Activated CD4-positive, alpha-beta T cell treated with anti-CD3 and anti-CD28 coated beads, Interleukin-10, Interleukin-2, amounts not matched to agents 100 ng/mL and 50 ng/mL, durations not matched to agents 16 hours and 8 hours (primary cell): ENCODE measurements at regions not wholly inside any gene's neighbourhood (a gene's known extent, or its start where the extent isn't known, plus 50 kb on each side); places are given as distances from the start of the nearest gene placed in this dataset.

Experiments used
- DNase-seq: peaks from one replicate; pipeline ENCODE4 v3.0.0-alpha.2; 2020

GRCh38 chr2:145184741-145185651, 665.1 kb upstream of the ZEB2 start:
- DNase-seq, result no peak

- DNase-seq, result no peak
These were observed 649.4 kb upstream of the ZEB2 start for GRCh38 chr2:145169285-145169684.

- DNase-seq, result no peak
These were observed 648.2 kb upstream of the ZEB2 start for GRCh38 chr2:145168091-145168490.

DNA sequence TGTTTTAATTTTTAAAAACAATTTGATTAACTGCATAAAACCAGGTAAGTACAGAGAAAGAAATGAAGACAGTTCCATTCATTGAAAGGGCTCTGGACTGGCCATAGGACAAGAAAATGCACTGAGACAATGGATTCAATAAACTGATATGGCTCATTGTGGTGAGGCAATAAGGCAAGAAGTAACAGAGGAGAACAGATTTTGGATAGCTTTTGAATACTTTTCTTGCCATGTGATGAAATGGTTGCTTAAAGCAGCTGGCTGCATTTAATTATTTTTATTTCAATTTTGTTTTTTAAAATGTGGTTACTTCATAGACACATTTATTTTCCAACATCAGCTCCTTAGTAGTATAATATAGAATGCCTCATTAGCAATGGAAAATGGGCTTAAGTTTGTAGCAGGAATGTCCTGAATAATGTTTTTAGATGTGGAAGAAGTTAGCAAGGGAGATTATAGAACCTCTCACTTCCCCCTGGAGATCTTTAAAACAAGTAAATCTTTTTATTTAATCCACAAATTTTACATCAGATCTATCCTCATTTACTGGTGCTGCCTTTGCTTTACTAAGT, 646.9 kb upstream of the ZEB2 start:
- DNase-seq, result no peak

- DNase-seq, result no peak
These were observed 641.7 kb upstream of the ZEB2 start for GRCh38 chr2:145161656-145162055.

DNA sequence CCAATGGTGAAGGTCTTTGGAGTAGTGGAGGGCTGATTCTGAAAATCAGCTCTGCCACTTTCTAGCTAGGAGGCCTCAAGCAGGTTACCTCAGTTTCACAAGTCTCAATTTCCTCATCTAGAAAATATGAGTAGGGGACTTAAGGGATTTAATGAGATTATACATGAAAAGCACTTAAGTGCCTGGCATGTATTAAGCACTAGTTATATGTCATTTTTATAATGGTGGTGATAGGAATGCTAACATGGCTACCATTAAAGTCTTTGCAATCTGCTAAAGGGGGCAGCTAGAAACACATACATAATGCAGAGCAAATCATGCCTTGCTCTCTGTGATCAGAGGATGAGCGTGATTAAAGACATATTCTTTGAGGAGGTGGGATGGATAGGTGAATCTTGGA, 640.9 kb upstream of the ZEB2 start:
- no peak for DNase-seq

DNA sequence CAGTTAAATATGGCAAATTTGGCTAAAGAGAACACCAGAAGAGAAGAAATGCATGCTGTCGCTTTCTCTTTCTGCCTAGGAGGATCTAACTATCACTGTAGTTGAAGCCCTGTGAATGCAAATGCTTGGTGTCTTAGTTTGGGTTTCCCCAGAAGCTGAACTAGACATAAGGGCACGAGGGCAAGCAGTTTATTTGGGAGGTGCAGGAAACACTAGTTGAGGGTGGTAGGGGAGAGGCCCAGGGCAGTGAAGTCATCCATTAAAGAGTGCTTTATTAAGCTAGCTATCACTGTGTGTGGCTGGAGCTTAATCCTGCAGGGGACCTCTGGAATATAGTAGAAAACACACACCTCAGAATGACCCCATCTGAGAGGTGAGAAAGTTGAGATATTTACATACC, 639.8 kb upstream of the ZEB2 start:
- no peak for DNase-seq

DNA sequence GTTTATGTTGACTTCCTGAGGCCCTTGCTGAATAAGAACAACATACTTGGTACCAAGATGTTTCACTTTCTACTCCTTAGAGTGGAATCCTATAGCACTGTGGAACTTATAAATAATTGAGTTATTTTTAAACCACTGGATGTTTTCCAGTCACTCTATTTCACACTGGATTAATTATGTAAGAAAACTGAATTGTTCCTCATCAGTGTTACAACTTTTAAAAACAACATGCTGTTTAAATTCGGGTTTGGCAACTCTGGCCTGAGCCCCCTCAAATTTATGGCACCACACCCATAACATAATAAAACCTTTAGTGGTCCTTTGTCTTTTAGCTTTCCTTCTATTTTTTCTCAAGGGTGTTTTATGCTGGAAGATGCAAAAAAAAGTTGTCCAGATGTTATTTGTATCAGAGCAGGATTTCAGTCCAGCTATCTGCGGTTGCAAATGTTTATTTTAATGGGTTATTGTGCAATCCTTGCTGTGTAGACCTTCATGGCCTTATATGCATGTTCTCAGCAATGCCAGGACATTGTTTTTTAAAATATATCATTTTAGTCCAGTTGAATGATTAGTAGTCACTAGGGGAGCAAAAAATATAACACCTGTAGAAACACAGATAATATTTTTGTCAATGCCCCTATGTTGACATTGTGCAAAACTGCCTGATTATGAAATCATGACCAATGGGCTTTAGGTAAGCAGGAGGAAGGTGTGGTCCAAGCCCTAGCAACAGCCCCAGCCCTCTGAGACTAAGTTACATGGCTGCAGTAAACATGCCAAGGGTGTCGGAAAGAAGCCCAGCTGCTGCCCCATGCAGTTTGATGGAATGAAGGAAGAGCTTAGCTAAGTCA, 638.0 kb upstream of the ZEB2 start:
- DNase-seq, result no peak

DNA sequence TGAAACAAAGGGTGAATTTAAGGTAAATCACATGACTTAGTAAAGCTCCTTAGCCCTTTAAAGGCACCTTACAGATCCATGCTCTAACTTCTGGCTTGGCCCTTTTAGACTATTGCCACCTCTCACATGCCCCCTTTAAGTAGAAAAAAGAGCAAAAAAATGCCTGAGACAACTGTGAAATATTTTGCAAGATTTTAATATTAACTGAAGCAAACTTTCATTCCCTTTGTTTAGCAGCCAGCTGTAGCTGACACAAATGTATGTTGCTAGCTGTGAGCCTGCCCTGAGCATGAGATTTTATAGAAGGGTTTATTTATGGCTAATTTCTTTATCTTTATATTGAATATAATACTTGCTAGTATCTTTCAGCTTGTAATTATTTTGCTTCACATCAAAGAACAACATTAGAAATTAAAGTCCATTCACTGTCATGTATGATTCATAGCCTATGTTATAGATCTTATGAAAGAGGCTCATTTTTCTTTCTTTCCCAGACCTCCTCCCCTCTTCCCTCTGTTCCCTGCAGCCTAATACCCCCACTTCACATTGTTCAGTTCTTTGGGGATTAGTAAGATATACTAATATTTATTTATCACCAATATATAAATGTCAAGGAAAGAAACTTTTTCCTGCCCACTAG, 637.2 kb upstream of the ZEB2 start:
- no peak for DNase-seq

DNA sequence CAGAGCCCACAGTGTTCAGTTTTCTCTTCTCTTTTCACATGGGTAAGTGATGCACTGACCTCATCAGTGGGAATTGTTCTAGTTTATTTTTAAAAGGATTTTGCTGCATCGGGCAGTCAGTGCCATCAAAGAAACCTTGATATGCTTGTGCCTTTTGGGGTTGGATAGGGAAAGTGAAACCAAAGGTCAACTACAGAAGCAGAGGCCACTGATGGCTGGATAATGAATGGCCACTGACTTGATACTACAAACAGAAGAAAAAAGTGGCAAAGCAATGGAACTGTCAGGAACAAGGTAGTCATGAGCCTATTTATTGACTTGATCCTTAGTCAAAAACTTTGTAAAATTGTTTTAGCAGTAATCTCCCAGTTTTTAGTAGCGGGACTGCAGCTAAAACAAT, 636.3 kb upstream of the ZEB2 start:
- DNase-seq, result no peak

GRCh38 chr2:145155196-145155595, 635.3 kb upstream of the ZEB2 start:
- DNase-seq, result no peak

DNA sequence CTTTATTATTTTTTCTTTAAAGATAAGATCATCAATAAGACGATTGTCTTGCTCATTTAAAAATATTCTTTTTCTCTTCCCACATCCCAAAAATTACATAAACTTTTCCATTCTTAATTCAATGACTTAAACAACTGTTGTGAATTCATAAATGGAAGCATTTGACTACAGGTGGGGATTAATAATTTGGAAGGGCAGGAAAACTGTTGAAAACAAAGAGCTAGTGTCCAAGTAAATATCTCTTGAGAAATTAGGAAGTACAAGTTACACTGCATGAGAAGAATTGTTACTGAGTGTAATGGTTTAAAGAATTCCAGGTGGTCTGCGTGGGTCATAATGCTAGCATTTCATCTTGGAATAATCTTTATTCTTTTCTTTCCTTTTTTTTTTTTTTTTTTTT, 634.8 kb upstream of the ZEB2 start:
- DNase-seq, result no peak

GRCh38 chr2:145146691-145147090, 626.8 kb upstream of the ZEB2 start:
- DNase-seq, result no peak

- DNase-seq, result no peak
These were observed 624.3 kb upstream of the ZEB2 start for GRCh38 chr2:145144131-145144728.

GRCh38 chr2:145141981-145142380, 622.1 kb upstream of the ZEB2 start:
- DNase-seq, result no peak

GRCh38 chr2:145140658-145141057, 620.7 kb upstream of the ZEB2 start:
- DNase-seq, result no peak

- no peak for DNase-seq
These were observed 618.7 kb upstream of the ZEB2 start for GRCh38 chr2:145138626-145139025.

DNA sequence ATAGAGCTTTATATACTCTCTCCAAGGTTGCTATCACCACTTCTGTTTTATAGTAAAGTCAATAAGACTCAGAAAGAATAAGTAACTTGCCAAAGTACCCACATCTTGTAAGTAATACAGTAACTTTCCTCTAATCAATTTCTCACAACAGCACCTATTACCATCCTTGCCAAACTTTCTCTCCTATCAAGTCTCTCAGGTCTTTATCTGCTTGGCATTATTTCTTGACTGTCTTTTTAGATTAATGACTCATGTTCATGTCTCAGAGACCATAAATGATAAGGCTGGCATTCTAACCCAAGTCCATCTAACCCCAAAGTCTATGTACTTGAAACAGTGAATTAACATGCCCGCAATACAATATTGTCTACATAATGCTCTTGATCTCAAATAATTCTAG, 618.0 kb upstream of the ZEB2 start:
- no peak for DNase-seq

- DNase-seq, result no peak
These were observed 617.3 kb upstream of the ZEB2 start for GRCh38 chr2:145137211-145137610.

DNA sequence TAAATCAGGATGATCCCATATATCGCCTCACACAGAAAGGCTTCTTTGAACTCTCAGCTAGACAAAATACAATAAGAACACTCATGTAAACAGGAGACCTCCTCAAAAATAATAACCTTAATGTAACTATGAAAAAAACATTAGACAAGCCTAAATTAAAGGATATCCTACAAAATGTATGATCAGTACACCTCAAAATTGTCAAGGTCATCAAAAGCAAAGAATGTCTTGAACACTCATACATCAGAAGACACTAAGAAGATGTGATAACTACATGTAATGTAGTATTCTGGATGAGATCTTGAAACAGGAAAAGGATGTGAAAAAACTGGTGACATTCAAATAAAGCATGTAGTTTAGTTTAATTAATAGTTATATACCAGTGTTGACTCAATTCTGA, 616.8 kb upstream of the ZEB2 start:
- DNase-seq, result no peak

- DNase-seq, result no peak
These were observed 606.2 kb upstream of the ZEB2 start for GRCh38 chr2:145126146-145126545.

GRCh38 chr2:145124085-145124484, 604.2 kb upstream of the ZEB2 start:
- DNase-seq, result no peak

GRCh38 chr2:145123606-145124005, 603.7 kb upstream of the ZEB2 start:
- DNase-seq, result no peak
